DOHH2 (cell line): ENCODE measurements at regions not wholly inside any gene's neighbourhood (a gene's known extent, or its start where the extent isn't known, plus 50 kb on each side); places are given as distances from the start of the nearest gene placed in this dataset.

Experiments used
- EZH2phosphoT487 ChIP-seq: fragments of 200-600 bp; sonication (generic); IDR thresholded peaks from 2 replicates; pipeline ENCODE4 v1.6.1; 2017; ENCODE audit warnings: borderline replicate concordance, mild to moderate bottlenecking, antibody characterized with exemption, low read length, moderate library complexity, mixed read lengths
- TF ChIP-seq, protein P1 (sequence below): fragments of 200-600 bp; sonication (generic); IDR thresholded peaks from one replicate; pipeline ENCODE4 v1.5.1; 2014; ENCODE audit warnings: antibody characterized with exemption, mild to moderate bottlenecking, low read depth, low read length; ENCODE audit not compliant: poor library complexity, severe bottlenecking

- no peak for TF ChIP-seq EZH2phosphoT487
- TF ChIP-seq, protein P1, sequence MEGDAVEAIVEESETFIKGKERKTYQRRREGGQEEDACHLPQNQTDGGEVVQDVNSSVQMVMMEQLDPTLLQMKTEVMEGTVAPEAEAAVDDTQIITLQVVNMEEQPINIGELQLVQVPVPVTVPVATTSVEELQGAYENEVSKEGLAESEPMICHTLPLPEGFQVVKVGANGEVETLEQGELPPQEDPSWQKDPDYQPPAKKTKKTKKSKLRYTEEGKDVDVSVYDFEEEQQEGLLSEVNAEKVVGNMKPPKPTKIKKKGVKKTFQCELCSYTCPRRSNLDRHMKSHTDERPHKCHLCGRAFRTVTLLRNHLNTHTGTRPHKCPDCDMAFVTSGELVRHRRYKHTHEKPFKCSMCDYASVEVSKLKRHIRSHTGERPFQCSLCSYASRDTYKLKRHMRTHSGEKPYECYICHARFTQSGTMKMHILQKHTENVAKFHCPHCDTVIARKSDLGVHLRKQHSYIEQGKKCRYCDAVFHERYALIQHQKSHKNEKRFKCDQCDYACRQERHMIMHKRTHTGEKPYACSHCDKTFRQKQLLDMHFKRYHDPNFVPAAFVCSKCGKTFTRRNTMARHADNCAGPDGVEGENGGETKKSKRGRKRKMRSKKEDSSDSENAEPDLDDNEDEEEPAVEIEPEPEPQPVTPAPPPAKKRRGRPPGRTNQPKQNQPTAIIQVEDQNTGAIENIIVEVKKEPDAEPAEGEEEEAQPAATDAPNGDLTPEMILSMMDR: no peak
These were observed 65.5 kb upstream of the ZBTB20 start for GRCh38 chr3:115212615-115213014.
